Endodermal cell (in vitro differentiated cells): ENCODE measurements at regions not wholly inside any gene's neighbourhood (a gene's known extent, or its start where the extent isn't known, plus 50 kb on each side); places are given as distances from the start of the nearest gene placed in this dataset.

ENCODE experiments used
- DNase-seq: peaks from one replicate; pipeline ENCODE4 v3.0.0-alpha.2; 2017
- H3K27ac ChIP-seq: 2 replicates; pipeline ENCODE4 v1.5.1; 2013; ENCODE audit warnings: mild to moderate bottlenecking, low read depth, low read length, moderate library complexity
- H3K27me3 ChIP-seq: 2 replicates; pipeline ENCODE4 v1.6.1; 2013; ENCODE audit warnings: mild to moderate bottlenecking, low read length, moderate library complexity; ENCODE audit not compliant: insufficient read depth, control insufficient read depth, poor library complexity, severe bottlenecking
- H3K36me3 ChIP-seq: 2 replicates; pipeline ENCODE4 v1.7.0; 2013; ENCODE audit warnings: mild to moderate bottlenecking, low read length, moderate library complexity; ENCODE audit not compliant: control insufficient read depth, insufficient read depth
- H3K4me1 ChIP-seq: one replicate; pipeline ENCODE4 v1.7.0; 2013; ENCODE audit warnings: low read length; ENCODE audit not compliant: control insufficient read depth, insufficient read depth
- H3K4me3 ChIP-seq: 2 replicates; pipeline ENCODE4 v1.5.1; 2013; ENCODE audit warnings: mild to moderate bottlenecking, low read length, moderate library complexity
- H3K9ac ChIP-seq: 2 replicates; pipeline ENCODE4 v1.6.1; 2013; ENCODE audit warnings: mild to moderate bottlenecking, low read length, moderate library complexity; ENCODE audit not compliant: poor library complexity, severe bottlenecking; ENCODE audit errors: extremely low read depth
- H3K9me3 ChIP-seq: 2 replicates; pipeline ENCODE4 v1.6.1; 2013; ENCODE audit warnings: mild to moderate bottlenecking, low read length, moderate library complexity; ENCODE audit not compliant: control insufficient read depth
- H3K27ac Mint-ChIP-seq: 2 replicates; pipeline ENCODE4 v1.8.0; 2020; ENCODE audit warnings: mixed read lengths
- H3K27me3 Mint-ChIP-seq: 2 replicates; pipeline ENCODE4 v1.8.0; 2021; ENCODE audit warnings: mild to moderate bottlenecking, mixed read lengths; ENCODE audit not compliant: insufficient read depth
- H3K36me3 Mint-ChIP-seq: 2 replicates; pipeline ENCODE4 v1.8.0; 2020; ENCODE audit warnings: low read depth, mixed read lengths
- H3K4me1 Mint-ChIP-seq: 2 replicates; pipeline ENCODE4 v1.8.0; 2020; ENCODE audit warnings: mixed read lengths
- H3K4me3 Mint-ChIP-seq: 2 replicates; pipeline ENCODE4 v1.8.0; 2020; ENCODE audit warnings: mild to moderate bottlenecking, moderate library complexity, mixed read lengths
- H3K9me3 Mint-ChIP-seq: 2 replicates; pipeline ENCODE4 v1.8.0; 2020; ENCODE audit warnings: mild to moderate bottlenecking, mixed read lengths
- WGBS, 2 experiments: methylation state at CpG; one replicate each; pipeline versions ENCODE4 v1.1.5 to v1.1.7; 2013; ENCODE audit warnings: missing lambda C conversion rate in 2 of 2, mixed read lengths in 1 of 2; ENCODE audit not compliant: insufficient coverage in 1 of 2, insufficient read length in 1 of 2; 5-methylcytosine and 5-hydroxymethylcytosine counted together
- TF ChIP-seq, protein P1 (sequence below): fragments of 200-600 bp; sonication (generic); conservative IDR thresholded peaks from 2 replicates; pipeline ENCODE4 v1.5.0; 2021; ENCODE audit warnings: antibody characterized with exemption, mild to moderate bottlenecking

GRCh38 chr20:22342410-22342809, 242.0 kb downstream of the FOXA2 start:
- Mint-ChIP-seq H3K27ac (no peak overlapping the region), H3K27me3 (no peaks in the 10 kb centered on the region), H3K4me1 (peaks cover 16% of the 10 kb centered on the region), H3K4me3 (no peak overlapping the region), H3K9me3 (no peaks in the 10 kb centered on the region), H3K36me3 (no peaks in the 10 kb centered on the region)
- no peak overlapping the region for H3K4me3 ChIP-seq
- no peaks in the 10 kb centered on the region for H3K27me3 ChIP-seq
- no peak for DNase-seq
- no peaks in the 10 kb centered on the region for H3K9me3 ChIP-seq
- no peaks in the 10 kb centered on the region for H3K36me3 ChIP-seq
- TF ChIP-seq, protein P1, sequence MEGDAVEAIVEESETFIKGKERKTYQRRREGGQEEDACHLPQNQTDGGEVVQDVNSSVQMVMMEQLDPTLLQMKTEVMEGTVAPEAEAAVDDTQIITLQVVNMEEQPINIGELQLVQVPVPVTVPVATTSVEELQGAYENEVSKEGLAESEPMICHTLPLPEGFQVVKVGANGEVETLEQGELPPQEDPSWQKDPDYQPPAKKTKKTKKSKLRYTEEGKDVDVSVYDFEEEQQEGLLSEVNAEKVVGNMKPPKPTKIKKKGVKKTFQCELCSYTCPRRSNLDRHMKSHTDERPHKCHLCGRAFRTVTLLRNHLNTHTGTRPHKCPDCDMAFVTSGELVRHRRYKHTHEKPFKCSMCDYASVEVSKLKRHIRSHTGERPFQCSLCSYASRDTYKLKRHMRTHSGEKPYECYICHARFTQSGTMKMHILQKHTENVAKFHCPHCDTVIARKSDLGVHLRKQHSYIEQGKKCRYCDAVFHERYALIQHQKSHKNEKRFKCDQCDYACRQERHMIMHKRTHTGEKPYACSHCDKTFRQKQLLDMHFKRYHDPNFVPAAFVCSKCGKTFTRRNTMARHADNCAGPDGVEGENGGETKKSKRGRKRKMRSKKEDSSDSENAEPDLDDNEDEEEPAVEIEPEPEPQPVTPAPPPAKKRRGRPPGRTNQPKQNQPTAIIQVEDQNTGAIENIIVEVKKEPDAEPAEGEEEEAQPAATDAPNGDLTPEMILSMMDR, result no peak
- H3K9ac ChIP-seq, result no peak overlapping the region
- WGBS, 2 experiments, result 89 to 94% methylated on average over 3 to 4 of the region's 4 CpGs
- H3K27ac ChIP-seq, result no peak overlapping the region
- no peaks in the 10 kb centered on the region for H3K4me1 ChIP-seq

DNA sequence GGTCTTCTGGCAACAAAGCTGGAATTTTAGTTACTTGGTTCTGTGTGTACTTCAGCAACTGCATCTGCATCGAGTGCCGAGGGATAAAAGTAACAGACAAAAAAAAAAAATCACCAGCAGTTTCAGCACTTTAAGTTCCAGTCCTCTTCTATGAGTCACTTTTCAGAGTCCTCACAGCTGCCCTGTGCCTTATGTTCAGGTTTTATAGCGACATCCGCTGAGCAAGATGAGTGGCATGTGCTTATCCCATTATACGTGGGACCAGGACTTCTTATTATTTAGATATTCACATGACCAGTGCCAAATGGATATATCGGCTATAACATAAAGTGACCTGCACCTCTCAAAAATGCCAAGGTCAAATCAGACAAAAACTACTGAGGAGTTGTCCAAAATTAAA, 242.9 kb downstream of the FOXA2 start:
- no peaks in the 10 kb centered on the region for H3K27me3 ChIP-seq
- H3K9me3 ChIP-seq, result no peaks in the 10 kb centered on the region
- TF ChIP-seq, protein P1, result no peak
- H3K4me3 ChIP-seq, result no peak overlapping the region
- H3K27ac Mint-ChIP-seq, result no peak overlapping the region
- H3K27me3 Mint-ChIP-seq, result no peaks in the 10 kb centered on the region
- DNase-seq, result no peak
- WGBS, 2 experiments, result 76 to 77% methylated on average over 6 of the region's 6 CpGs
- H3K9me3 Mint-ChIP-seq, result no peaks in the 10 kb centered on the region
- peaks cover 15% of the 10 kb centered on the region for H3K4me1 Mint-ChIP-seq
- no peak overlapping the region for H3K4me3 Mint-ChIP-seq
- no peaks in the 10 kb centered on the region for H3K4me1 ChIP-seq
- H3K36me3 ChIP-seq, result no peaks in the 10 kb centered on the region
- no peak overlapping the region for H3K27ac ChIP-seq
- no peak overlapping the region for H3K9ac ChIP-seq
- H3K36me3 Mint-ChIP-seq, result no peaks in the 10 kb centered on the region

DNA sequence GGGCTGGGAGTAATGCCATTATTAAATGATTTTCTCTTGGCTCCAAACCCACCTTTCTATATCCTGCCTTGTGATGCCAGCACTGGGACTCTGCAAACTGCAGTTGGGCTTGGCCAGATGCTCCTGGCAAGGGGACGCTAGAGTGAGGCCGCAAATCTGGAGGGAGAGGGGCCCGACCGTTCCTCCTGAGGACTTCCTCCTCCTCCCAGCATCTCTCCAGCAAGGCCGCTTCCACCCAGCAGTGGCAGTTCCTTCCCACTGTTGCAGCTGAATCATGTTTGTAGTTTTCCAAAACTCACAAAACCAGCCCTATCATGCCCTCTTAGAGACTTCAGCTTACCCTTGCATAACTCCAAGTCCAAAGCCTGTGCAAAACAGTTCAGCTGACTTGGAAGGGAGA, 244.4 kb downstream of the FOXA2 start:
- Histone ChIP-seq H3K27me3 (no peaks in the 10 kb centered on the region), H3K4me3 (no peak overlapping the region), H3K9ac (no peak overlapping the region), H3K4me1 (no peaks in the 10 kb centered on the region), H3K36me3 (no peaks in the 10 kb centered on the region), H3K9me3 (no peaks in the 10 kb centered on the region), H3K27ac (no peak overlapping the region)
- TF ChIP-seq, protein P1, result no peak
- Mint-ChIP-seq H3K27ac (no peak overlapping the region), H3K4me3 (no peak overlapping the region), H3K36me3 (no peaks in the 10 kb centered on the region), H3K27me3 (no peaks in the 10 kb centered on the region), H3K4me1 (peaks cover 15% of the 10 kb centered on the region), H3K9me3 (no peaks in the 10 kb centered on the region)
- DNase-seq, result no peak
- WGBS, 2 experiments, result 88 to 100% methylated on average over 1 to 5 of the region's 5 CpGs
